ENCODE measurements at regions not wholly inside any gene's neighbourhood (a gene's known extent, or its start where the extent isn't known, plus 50 kb on each side); places are given as distances from the start of the nearest gene placed in this dataset.

- no peak overlapping the region for H3K4me3 Mint-ChIP-seq (ENCODE audit: unreplicated experiment)
- CTCF ChIA-PET = interaction anchor here (0.6 to 2.2 kb wide), 11 partner anchors 26 to 1535 kb away, joined by 3 to 15 read pairs (median 3); no protein-coding TSS in a partner anchor
- TF ChIP-seq, protein P1, sequence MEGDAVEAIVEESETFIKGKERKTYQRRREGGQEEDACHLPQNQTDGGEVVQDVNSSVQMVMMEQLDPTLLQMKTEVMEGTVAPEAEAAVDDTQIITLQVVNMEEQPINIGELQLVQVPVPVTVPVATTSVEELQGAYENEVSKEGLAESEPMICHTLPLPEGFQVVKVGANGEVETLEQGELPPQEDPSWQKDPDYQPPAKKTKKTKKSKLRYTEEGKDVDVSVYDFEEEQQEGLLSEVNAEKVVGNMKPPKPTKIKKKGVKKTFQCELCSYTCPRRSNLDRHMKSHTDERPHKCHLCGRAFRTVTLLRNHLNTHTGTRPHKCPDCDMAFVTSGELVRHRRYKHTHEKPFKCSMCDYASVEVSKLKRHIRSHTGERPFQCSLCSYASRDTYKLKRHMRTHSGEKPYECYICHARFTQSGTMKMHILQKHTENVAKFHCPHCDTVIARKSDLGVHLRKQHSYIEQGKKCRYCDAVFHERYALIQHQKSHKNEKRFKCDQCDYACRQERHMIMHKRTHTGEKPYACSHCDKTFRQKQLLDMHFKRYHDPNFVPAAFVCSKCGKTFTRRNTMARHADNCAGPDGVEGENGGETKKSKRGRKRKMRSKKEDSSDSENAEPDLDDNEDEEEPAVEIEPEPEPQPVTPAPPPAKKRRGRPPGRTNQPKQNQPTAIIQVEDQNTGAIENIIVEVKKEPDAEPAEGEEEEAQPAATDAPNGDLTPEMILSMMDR (IDR thresholded peaks at IDR 0.05; ENCODE audit: unreplicated experiment) = peak; percentile 61
- H3K27ac Mint-ChIP-seq (ENCODE audit: low read depth, unreplicated experiment) = no peak overlapping the region
- intact Hi-C loops (cut with micrococcal nuclease) = loop anchor here (1.0 to 5.0 kb wide), 4 partner anchors 337 to 980 kb away; no protein-coding TSS in a partner anchor
- no TSS peak for BruUV-seq (replicated peaks)
- no peaks in the 10 kb centered on the region for H3K36me3 Mint-ChIP-seq (ENCODE audit: insufficient read depth, unreplicated experiment)
- no peaks in the 10 kb centered on the region for H3K9me3 Mint-ChIP-seq (ENCODE audit: unreplicated experiment)
- peaks cover 54% of the 10 kb centered on the region for H3K27me3 Mint-ChIP-seq (ENCODE audit: insufficient read depth, unreplicated experiment)
- POLR2A ChIA-PET = no interaction called here
- H3K4me1 Mint-ChIP-seq (ENCODE audit: insufficient read depth, unreplicated experiment) = no peaks in the 10 kb centered on the region
- DNase-seq (ENCODE audit: unreplicated experiment) = peak; percentile 50
These were observed 111.0 kb upstream of the TFAP2D start for GRCh38 chr6:50602292-50602691.

DNA sequence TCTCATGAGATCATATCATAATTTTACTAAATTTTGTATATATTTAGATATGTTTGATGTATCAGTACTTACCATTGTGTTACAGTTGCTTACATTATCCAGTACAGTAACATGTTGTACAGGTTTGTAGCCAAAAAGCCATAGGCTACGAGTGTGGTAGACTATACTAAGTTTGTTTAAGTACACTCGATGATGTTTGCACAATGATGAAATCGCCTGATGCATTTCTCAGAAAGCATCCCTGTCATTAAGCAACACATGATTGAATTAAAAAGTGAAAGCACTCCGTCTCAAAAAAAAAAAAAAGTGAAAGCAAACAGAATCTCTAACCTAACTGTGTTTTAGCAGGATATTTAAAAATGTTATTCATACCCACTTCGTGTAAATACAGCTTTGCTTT lies 104.9 kb upstream of the TFAP2D start:
- DNase-seq (ENCODE audit: unreplicated experiment) = peak; percentile 11

DNA sequence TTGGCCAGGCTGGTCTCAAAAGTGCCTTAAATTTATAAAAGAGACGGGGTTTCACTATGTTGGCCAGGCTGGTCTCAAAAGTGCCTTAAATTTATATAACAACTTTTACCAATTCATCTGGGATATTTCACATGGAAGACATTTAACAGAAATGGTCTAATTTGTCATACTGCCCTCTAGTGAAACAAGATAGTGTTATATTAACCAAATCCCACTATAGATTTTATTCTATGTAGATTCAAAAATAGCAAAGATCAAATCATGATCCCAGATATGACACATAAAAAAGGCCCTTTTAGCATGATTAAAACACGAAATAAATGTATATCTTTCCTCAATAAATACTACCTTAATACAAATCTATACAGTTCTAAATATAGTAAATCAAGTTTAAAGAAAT lies 102.8 kb upstream of the TFAP2D start:
- Mint-ChIP-seq H3K36me3 (ENCODE audit: insufficient read depth, unreplicated experiment) (no peaks in the 10 kb centered on the region), H3K27me3 (ENCODE audit: insufficient read depth, unreplicated experiment) (peaks cover 25% of the 10 kb centered on the region), H3K27ac (ENCODE audit: low read depth, unreplicated experiment) (no peak overlapping the region), H3K9me3 (ENCODE audit: unreplicated experiment) (no peaks in the 10 kb centered on the region), H3K4me1 (ENCODE audit: insufficient read depth, unreplicated experiment) (no peaks in the 10 kb centered on the region), H3K4me3 (ENCODE audit: unreplicated experiment) (no peak overlapping the region)
- TF ChIP-seq, protein P1 (IDR thresholded peaks at IDR 0.05; ENCODE audit: unreplicated experiment) = no peak
- POLR2A ChIA-PET = no interaction called here
- DNase-seq (ENCODE audit: unreplicated experiment) = no peak
- CTCF ChIA-PET = interaction anchor here (0.7 kb wide), 1 partner anchor 469 kb away, joined by 3 read pairs; no protein-coding TSS in a partner anchor
- intact Hi-C loops (cut with micrococcal nuclease) = no loop called here
- no TSS peak for BruUV-seq (replicated peaks)

More for the DNA sequence above, 104.9 kb upstream of the TFAP2D start:
- TF ChIP-seq, protein P1 (IDR thresholded peaks at IDR 0.05; ENCODE audit: unreplicated experiment) = no peak
- Mint-ChIP-seq H3K27me3 (ENCODE audit: insufficient read depth, unreplicated experiment) (peaks cover 42% of the 10 kb centered on the region), H3K27ac (ENCODE audit: low read depth, unreplicated experiment) (no peak overlapping the region), H3K4me3 (ENCODE audit: unreplicated experiment) (no peak overlapping the region), H3K9me3 (ENCODE audit: unreplicated experiment) (no peaks in the 10 kb centered on the region), H3K36me3 (ENCODE audit: insufficient read depth, unreplicated experiment) (no peaks in the 10 kb centered on the region), H3K4me1 (ENCODE audit: insufficient read depth, unreplicated experiment) (no peaks in the 10 kb centered on the region)
- ChIA-PET CTCF (interaction anchor here (0.7 kb wide), 1 partner anchor 477 kb away, joined by 5 read pairs; no protein-coding TSS in a partner anchor), POLR2A (no interaction called here)
- intact Hi-C loops (cut with micrococcal nuclease) = no loop called here
- BruUV-seq (replicated peaks) = no TSS peak

DNA sequence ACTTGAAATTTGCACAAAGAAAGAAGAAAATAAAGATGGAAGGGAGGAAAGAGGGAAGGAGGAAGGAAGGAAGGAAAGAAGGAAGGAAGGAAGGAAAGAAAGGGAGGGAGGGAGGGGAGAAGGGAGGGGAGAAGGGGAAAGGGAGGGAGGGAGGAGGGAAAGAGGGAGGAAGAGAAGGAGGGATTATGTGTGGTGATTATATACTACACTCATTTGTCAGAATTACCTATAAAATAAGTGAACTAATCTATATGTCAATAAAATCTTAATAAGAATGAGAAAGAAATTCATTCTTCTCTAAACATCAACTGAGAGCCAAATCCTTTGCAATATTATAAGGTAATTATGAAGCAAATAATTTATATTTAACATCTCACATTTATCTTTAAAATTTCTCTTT lies 77.9 kb upstream of the TFAP2D start:
- TF ChIP-seq, protein P1 (IDR thresholded peaks at IDR 0.05; ENCODE audit: unreplicated experiment) = no peak
- H3K27me3 Mint-ChIP-seq (ENCODE audit: insufficient read depth, unreplicated experiment) = no peaks in the 10 kb centered on the region
- no peak for DNase-seq (ENCODE audit: unreplicated experiment)
- no peaks in the 10 kb centered on the region for H3K36me3 Mint-ChIP-seq (ENCODE audit: insufficient read depth, unreplicated experiment)
- H3K27ac Mint-ChIP-seq (ENCODE audit: low read depth, unreplicated experiment) = no peak overlapping the region
- intact Hi-C loops (cut with micrococcal nuclease) = no loop called here
- H3K4me3 Mint-ChIP-seq (ENCODE audit: unreplicated experiment) = no peak overlapping the region
- BruUV-seq (replicated peaks) = no TSS peak
- CTCF ChIA-PET = no interaction called here
- POLR2A ChIA-PET = no interaction called here
- no peaks in the 10 kb centered on the region for H3K4me1 Mint-ChIP-seq (ENCODE audit: insufficient read depth, unreplicated experiment)
- peaks cover 6% of the 10 kb centered on the region for H3K9me3 Mint-ChIP-seq (ENCODE audit: unreplicated experiment)
